ENCODE measurements at regions not wholly inside any gene's neighbourhood (a gene's known extent, or its start where the extent isn't known, plus 50 kb on each side); places are given as distances from the start of the nearest gene placed in this dataset.

DNA sequence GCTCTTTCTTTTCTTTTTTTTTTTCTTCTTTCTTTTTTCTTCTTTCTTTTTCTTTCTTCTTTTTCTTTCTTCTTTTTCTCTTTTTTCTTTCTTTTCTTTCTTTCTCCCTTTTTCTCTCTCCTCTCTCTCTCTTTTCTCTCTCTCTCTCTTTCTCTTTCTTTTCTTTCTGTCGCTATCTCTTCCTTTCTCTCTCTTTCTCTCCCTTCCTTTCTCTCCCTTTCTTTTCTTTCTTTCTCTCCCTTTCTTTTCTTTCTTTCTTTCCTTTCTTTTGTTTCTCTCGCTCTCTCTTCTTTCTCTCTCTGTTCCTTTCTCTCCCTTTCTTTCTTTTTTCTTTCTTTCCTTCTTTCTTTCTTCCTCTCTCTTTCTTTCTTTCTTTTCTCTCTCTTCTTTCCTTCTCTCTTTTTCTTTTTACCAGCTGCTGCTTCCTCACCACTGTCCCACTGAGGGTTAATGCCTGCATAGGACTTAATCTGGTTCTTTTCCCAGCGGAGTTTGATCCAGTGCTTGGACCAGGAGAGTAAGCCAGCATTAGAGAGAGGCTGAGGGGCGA lies 145.4 kb upstream of the SIX2 start:
- H3K4me3 ChIP-seq (ENCODE audit: control insufficient read depth, low read depth, low read length): no peak overlapping the region
- no peak for DNase-seq (ENCODE audit: low read depth)
- TF ChIP-seq, protein P1, sequence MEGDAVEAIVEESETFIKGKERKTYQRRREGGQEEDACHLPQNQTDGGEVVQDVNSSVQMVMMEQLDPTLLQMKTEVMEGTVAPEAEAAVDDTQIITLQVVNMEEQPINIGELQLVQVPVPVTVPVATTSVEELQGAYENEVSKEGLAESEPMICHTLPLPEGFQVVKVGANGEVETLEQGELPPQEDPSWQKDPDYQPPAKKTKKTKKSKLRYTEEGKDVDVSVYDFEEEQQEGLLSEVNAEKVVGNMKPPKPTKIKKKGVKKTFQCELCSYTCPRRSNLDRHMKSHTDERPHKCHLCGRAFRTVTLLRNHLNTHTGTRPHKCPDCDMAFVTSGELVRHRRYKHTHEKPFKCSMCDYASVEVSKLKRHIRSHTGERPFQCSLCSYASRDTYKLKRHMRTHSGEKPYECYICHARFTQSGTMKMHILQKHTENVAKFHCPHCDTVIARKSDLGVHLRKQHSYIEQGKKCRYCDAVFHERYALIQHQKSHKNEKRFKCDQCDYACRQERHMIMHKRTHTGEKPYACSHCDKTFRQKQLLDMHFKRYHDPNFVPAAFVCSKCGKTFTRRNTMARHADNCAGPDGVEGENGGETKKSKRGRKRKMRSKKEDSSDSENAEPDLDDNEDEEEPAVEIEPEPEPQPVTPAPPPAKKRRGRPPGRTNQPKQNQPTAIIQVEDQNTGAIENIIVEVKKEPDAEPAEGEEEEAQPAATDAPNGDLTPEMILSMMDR (conservative IDR thresholded peaks at IDR 0.05; ENCODE audit: control insufficient read depth, insufficient read depth, low read depth, low read length): no peak

DNA sequence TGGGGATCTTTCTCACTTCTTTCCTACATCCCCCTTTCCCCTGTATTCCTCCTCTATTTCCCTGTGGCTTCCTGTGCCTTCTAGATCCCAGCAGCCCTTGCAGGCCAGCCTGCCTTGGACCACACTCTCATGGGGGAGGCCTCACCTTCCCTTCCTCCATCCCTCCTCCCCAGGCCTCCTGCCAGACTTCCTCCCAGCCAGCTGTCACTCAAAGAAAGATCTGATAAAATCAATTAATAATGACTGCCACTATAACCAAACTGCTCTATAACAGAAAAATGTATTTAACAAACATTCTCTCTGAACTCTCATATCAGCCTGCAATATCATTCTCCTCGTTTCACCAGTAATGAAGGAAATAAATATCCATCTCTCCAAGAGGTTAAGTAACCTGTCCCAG lies 144.9 kb upstream of the SIX2 start:
- TF ChIP-seq, protein P1 (conservative IDR thresholded peaks at IDR 0.05; ENCODE audit: control insufficient read depth, insufficient read depth, low read depth, low read length): no peak
- no peak for DNase-seq (ENCODE audit: low read depth)
- H3K4me3 ChIP-seq (ENCODE audit: control insufficient read depth, low read depth, low read length): no peak overlapping the region

DNA sequence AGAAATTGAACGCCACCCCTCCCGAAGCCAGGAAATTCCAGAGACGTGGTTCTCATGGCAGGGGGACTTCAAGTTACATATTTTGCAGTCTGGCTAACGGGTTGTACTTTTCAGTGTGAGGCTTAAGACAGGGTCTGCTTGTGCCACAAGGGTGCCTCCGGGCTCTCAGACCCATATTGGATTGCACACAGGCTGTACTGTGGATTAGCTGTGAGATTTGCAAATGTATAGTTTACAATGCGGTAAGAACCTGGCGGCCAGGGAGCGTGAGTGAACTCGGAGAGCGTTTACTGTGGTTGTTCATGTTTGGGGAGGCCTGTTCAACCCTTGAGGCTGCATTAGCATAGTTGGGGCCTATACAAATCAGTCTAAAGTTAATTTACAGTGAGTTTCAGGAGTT lies 143.9 kb upstream of the SIX2 start:
- TF ChIP-seq, protein P1 (conservative IDR thresholded peaks at IDR 0.05; ENCODE audit: control insufficient read depth, insufficient read depth, low read depth, low read length): no peak
- no peak overlapping the region for H3K4me3 ChIP-seq (ENCODE audit: control insufficient read depth, low read depth, low read length)
- no peak for DNase-seq (ENCODE audit: low read depth)

DNA sequence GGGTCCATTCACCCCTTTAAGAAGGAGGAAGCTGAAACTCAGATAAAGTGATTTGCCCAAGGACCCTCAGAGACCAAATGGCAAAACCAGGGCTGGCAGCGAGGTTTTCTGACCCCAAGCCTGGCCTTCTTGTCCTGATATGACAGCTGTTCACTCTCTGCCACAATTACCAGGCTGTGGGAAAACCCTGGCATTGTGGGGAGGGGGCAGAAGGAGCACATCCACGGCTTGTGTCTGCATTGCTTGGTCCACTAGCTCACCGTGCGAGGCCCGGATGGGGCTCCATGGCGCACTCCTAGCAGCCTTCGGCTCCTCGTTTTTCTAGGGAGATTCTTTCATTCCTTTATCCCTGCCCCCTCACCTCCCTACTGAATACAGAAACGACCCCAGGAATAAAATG lies 143.4 kb upstream of the SIX2 start:
- TF ChIP-seq, protein P1 (conservative IDR thresholded peaks at IDR 0.05; ENCODE audit: control insufficient read depth, insufficient read depth, low read depth, low read length): no peak
- no peak for DNase-seq (ENCODE audit: low read depth)
- no peak overlapping the region for H3K4me3 ChIP-seq (ENCODE audit: control insufficient read depth, low read depth, low read length)

DNA sequence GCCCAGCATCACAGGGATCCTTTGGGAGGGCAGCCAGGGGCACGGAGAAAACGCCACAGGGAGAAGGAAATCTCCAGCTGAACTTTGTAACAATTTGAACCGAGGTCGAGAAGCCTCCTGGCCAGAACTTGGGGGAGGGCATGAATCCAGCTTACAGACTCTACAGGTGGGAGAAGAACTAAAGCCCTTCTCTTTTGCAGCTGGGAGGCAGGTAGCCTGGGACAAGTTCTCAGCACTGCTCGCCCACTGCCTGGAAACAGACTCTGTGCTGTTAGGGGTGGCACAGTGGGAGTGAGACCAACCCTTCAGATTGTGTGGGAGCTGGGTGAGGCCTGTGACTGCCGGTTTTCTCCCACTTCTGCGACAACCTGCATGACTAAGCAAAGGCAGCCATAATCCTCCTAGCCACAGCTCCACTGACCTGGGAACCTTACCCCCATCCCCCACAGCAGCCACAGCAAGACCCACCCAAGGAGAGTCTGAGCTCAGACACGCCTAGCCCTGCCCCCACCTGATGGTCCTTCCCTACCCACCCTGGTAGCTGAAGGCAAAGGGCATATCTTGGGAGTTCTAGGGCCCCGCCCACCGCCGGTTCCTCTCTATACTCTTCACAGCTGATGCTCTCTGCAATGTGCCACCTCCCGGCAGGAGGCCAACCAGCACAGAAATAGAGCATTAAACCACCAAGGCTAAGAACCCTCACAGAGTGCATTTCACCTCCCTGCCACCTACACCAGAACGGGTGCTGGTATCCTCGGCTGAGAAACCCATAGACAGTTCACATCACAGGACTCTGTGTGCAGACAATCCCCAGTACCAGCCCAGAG lies 136.0 kb upstream of the SIX2 start:
- TF ChIP-seq, protein P1 (conservative IDR thresholded peaks at IDR 0.05; ENCODE audit: control insufficient read depth, insufficient read depth, low read depth, low read length): no peak
- no peak for DNase-seq (ENCODE audit: low read depth)
- H3K4me3 ChIP-seq (ENCODE audit: control insufficient read depth, low read depth, low read length): no peak overlapping the region

DNA sequence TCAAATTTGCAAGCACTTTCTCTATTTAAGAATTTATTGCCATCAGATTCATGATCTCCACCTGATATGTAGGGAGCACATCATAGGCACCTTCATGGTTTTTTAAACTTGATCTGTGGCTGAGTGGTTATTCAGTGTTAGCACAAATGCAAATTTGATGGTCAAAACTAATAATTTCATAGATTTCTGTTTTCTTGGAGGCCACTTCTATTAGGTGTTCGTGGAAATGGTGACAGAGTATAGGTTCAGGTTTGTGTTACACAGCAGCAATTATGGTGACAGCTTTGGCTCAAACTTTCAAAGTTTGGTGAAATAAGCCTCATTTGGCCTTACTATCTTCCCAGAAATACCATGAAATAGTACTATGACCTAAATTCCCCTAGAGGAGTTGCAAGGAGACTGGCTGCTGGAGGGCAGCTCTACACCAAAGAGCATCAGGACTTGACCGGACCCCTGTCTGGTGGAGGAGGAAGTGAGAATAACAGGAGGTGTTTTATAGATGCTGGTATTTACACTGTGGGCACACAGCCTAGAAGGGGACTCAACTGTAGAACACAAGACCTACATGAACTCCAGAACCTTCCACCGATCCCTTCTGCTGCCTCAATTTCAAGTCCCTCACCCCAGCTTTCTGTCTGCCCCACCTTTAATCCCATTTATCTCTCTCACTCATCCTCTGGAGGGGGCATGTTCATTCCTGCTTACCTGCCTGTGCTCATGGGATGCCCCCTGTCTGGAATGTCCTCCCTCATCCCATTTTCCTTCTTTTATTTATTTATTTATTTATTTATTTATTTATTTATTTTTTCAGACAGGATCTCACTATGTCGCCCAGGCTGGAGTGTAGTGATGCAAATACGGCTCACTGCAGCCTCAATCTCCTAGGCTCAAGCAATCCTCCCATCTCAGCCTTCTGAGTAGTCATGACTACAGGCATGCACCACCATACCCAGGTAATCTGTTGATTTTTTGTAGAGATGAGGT lies 132.9 kb upstream of the SIX2 start:
- TF ChIP-seq, protein P1 (conservative IDR thresholded peaks at IDR 0.05; ENCODE audit: control insufficient read depth, insufficient read depth, low read depth, low read length): no peak
- no peak overlapping the region for H3K4me3 ChIP-seq (ENCODE audit: control insufficient read depth, low read depth, low read length)

More for the DNA sequence above, 132.9 kb upstream of the SIX2 start:
- no peak for DNase-seq (ENCODE audit: low read depth)
